PC-3 (cell line): ENCODE measurements at regions not wholly inside any gene's neighbourhood (a gene's known extent, or its start where the extent isn't known, plus 50 kb on each side); places are given as distances from the start of the nearest gene placed in this dataset.

ENCODE experiments used
- CTCF ChIP-seq: fragments of 300-600 bp; sonication (generic); conservative IDR thresholded peaks from 2 replicates; pipeline ENCODE4 v1.5.1; 2017; ENCODE audit warnings: antibody characterized with exemption, low read depth, mild to moderate bottlenecking, low read length
- EZH2 ChIP-seq: fragments of 300-600 bp; sonication (generic); IDR thresholded peaks from one replicate; pipeline ENCODE4 v1.6.1; 2017; ENCODE audit warnings: antibody characterized with exemption, mild to moderate bottlenecking, low read length; ENCODE audit not compliant: unreplicated experiment
- EZH2phosphoT487 ChIP-seq: fragments of 300-600 bp; sonication (generic); IDR thresholded peaks from 2 replicates; pipeline ENCODE4 v1.6.1; 2018; ENCODE audit warnings: mild to moderate bottlenecking, antibody characterized with exemption, low read length, borderline replicate concordance

- no peak for TF ChIP-seq CTCF
- no peak for TF ChIP-seq EZH2phosphoT487
- TF ChIP-seq EZH2, result no peak
These were observed 65.4 kb upstream of the B3GAT1 start for GRCh38 chr11:134477486-134477885.
